Neural progenitor cell (in vitro differentiated cells): ENCODE measurements at regions not wholly inside any gene's neighbourhood (a gene's known extent, or its start where the extent isn't known, plus 50 kb on each side); places are given as distances from the start of the nearest gene placed in this dataset.

ENCODE experiments used
- CTCF ChIP-seq: fragments of 200-600 bp; sonication (generic); IDR thresholded peaks from 2 replicates; pipeline ENCODE4 v1.5.1; 2017; ENCODE audit warnings: antibody characterized with exemption, mild to moderate bottlenecking
- EZH2 ChIP-seq: fragments of 200-600 bp; sonication (generic); IDR thresholded peaks from 2 replicates; pipeline ENCODE4 v1.6.1; 2017; ENCODE audit warnings: antibody characterized with exemption, mild to moderate bottlenecking, moderate library complexity

DNA sequence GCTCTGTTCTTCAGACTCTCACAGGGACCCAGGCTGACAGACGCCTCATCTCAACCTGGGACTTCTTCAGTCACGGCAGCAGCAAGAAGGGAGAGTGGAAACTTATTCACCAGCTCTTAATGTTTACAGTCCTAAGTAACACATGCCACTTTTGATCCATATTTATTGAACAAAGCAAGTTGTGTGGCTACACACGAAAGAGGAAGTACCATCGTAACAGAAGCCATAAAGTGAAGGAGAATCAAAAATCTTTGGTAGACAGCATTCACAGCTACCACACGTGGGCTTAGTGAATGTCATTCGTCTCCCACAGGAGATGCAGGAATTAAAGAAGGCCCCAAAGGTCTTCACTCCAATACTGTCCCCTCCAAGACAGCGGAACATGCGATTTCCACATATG, 582.6 kb downstream of the CETN3 start:
- TF ChIP-seq CTCF (no peak), EZH2 (no peak)
